Hepatocyte (in vitro differentiated cells): ENCODE measurements at regions not wholly inside any gene's neighbourhood (a gene's known extent, or its start where the extent isn't known, plus 50 kb on each side); places are given as distances from the start of the nearest gene placed in this dataset.

Source experiments
- DNase-seq: peaks from one replicate; pipeline ENCODE4 v3.0.0-alpha.2; 2016; ENCODE audit warnings: low spot score
- H2AFZ ChIP-seq: fragments of 200-600 bp; sonication (generic); 2 replicates; pipeline ENCODE4 v1.6.0; 2016; ENCODE audit warnings: antibody characterized with exemption, mild to moderate bottlenecking
- H3K27ac ChIP-seq: fragments of 200-600 bp; sonication (generic); 2 replicates; pipeline ENCODE4 v1.5.1; 2016; ENCODE audit warnings: mild to moderate bottlenecking
- H3K27me3 ChIP-seq: fragments of 200-600 bp; sonication (generic); 2 replicates; pipeline ENCODE4 v1.6.1; 2016
- H3K36me3 ChIP-seq: fragments of 200-600 bp; sonication (generic); replicated peaks from 2 replicates; pipeline ENCODE4 v1.5.1; 2016; ENCODE audit warnings: low read depth; ENCODE audit not compliant: insufficient read depth
- H3K4me1 ChIP-seq: fragments of 200-600 bp; sonication (generic); 2 replicates; pipeline ENCODE4 v1.5.1; 2016; ENCODE audit warnings: mild to moderate bottlenecking, moderate library complexity; ENCODE audit not compliant: insufficient read depth
- H3K4me2 ChIP-seq: fragments of 200-600 bp; sonication (generic); 2 replicates; pipeline ENCODE4 v1.6.0; 2016
- H3K4me3 ChIP-seq: fragments of 200-600 bp; sonication (generic); 2 replicates; pipeline ENCODE4 v1.5.1; 2016; ENCODE audit warnings: mild to moderate bottlenecking
- H3K79me2 ChIP-seq: fragments of 200-600 bp; sonication (generic); 2 replicates; pipeline ENCODE4 v1.6.0; 2017; ENCODE audit warnings: mild to moderate bottlenecking
- H3K9me2 ChIP-seq: fragments of 200-600 bp; sonication (generic); replicated peaks from 2 replicates; pipeline ENCODE4 v1.6.0; 2017; ENCODE audit warnings: mild to moderate bottlenecking; ENCODE audit not compliant: insufficient read depth
- H3K9me3 ChIP-seq: fragments of 200-600 bp; sonication (generic); 2 replicates; pipeline ENCODE4 v1.5.1; 2016; ENCODE audit warnings: low read depth, mild to moderate bottlenecking
- H4K20me1 ChIP-seq: fragments of 200-600 bp; sonication (generic); 2 replicates; pipeline ENCODE4 v1.6.0; 2016; ENCODE audit warnings: mild to moderate bottlenecking; ENCODE audit not compliant: insufficient read depth, poor library complexity, severe bottlenecking
- CTCF ChIP-seq: fragments of 200-600 bp; sonication (generic); IDR thresholded peaks from 2 replicates; pipeline ENCODE4 v1.5.1; 2016; ENCODE audit warnings: antibody characterized with exemption, mild to moderate bottlenecking; ENCODE audit not compliant: poor library complexity
- EZH2 ChIP-seq: fragments of 200-600 bp; sonication (generic); IDR thresholded peaks from 2 replicates; pipeline ENCODE4 v1.6.1; 2016; ENCODE audit warnings: antibody characterized with exemption, mild to moderate bottlenecking, borderline replicate concordance
- EZH2phosphoT487 ChIP-seq: fragments of 200-600 bp; sonication (generic); IDR thresholded peaks from one replicate; pipeline ENCODE4 v1.6.1; 2018; ENCODE audit warnings: antibody characterized with exemption, mild to moderate bottlenecking, low read depth, moderate library complexity; ENCODE audit not compliant: unreplicated experiment, severe bottlenecking
- WGBS: methylation state at CpG from one replicate; pipeline ENCODE4 v1.1.6; 2016; ENCODE audit warnings: low lambda C conversion rate; ENCODE audit errors: missing lambda C conversion rate; 5-methylcytosine and 5-hydroxymethylcytosine counted together

- no peaks in the 10 kb centered on the region for H3K4me1 ChIP-seq
- no peak overlapping the region for H3K4me3 ChIP-seq
- no peak for DNase-seq
- H3K27me3 ChIP-seq: no peaks in the 10 kb centered on the region
- H3K79me2 ChIP-seq: no peaks in the 10 kb centered on the region
- H4K20me1 ChIP-seq: no peaks in the 10 kb centered on the region
- 91% methylated on average over 13 of the region's 13 CpGs for WGBS
- no peaks in the 10 kb centered on the region for H3K9me3 ChIP-seq
- TF ChIP-seq EZH2: no peak
- no peak for TF ChIP-seq CTCF
- no peak for TF ChIP-seq EZH2phosphoT487
- H3K36me3 ChIP-seq: no peaks in the 10 kb centered on the region
- no peaks in the 10 kb centered on the region for H3K9me2 ChIP-seq
- no peak overlapping the region for H3K27ac ChIP-seq
- no peak overlapping the region for H3K4me2 ChIP-seq
- H2AFZ ChIP-seq: no peak overlapping the region
Observed at GRCh38 chr2:123095219-123095835, 929.8 kb upstream of the CNTNAP5 start.

DNA sequence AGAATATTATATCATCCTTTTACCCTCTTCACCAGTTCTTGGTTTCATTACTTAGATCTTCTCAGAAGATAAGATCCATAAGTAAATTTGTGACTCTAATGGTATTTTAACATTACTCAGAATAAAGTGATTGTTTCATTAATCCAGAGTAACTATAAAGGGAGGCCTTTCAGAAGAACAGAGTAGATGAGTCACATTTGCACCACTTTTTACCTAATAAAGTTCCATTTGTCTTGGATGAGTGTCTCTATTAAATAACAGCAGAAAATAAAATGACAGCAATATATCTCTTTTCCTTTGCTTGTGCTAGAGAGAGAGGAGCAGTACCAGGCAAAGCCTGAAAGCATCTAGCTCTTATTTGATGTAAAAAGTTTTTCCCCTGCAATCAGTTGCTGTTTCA, 926.5 kb upstream of the CNTNAP5 start:
- H3K79me2 ChIP-seq: no peaks in the 10 kb centered on the region
- no peaks in the 10 kb centered on the region for H3K36me3 ChIP-seq
- H3K27ac ChIP-seq: no peak overlapping the region
- no peak overlapping the region for H2AFZ ChIP-seq
- H3K4me1 ChIP-seq: no peaks in the 10 kb centered on the region
- TF ChIP-seq CTCF (no peak), EZH2 (no peak), EZH2phosphoT487 (no peak)
- no peak overlapping the region for H3K4me3 ChIP-seq
- H3K9me3 ChIP-seq: no peaks in the 10 kb centered on the region
- H3K9me2 ChIP-seq: no peaks in the 10 kb centered on the region
- no peaks in the 10 kb centered on the region for H4K20me1 ChIP-seq
- no peak overlapping the region for H3K4me2 ChIP-seq
- H3K27me3 ChIP-seq: no peaks in the 10 kb centered on the region
- no peak for DNase-seq

DNA sequence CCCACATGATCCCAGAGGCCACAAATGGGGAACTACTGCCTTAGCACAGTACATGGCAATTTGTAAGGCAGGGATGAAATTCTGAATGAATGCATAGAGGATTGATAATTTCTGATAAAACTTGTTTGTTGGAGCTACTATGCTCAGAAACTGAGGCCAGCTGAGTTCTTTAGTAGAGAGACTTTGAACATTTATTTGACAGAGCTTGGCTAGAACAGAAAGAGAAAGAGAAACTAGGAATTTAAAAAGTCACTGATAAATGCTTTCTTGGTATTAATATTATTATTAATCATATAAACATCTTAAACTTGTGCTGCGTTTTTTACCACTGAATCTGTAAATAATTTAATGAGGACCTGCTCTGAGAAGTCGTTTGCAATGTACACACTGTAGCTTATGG, 923.7 kb upstream of the CNTNAP5 start:
- TF ChIP-seq CTCF (no peak), EZH2 (no peak), EZH2phosphoT487 (no peak)
- Histone ChIP-seq H2AFZ (no peak overlapping the region), H3K4me2 (no peak overlapping the region), H3K27me3 (no peaks in the 10 kb centered on the region), H3K9me3 (no peaks in the 10 kb centered on the region), H3K79me2 (no peaks in the 10 kb centered on the region), H3K4me1 (no peaks in the 10 kb centered on the region), H3K4me3 (no peak overlapping the region), H4K20me1 (no peaks in the 10 kb centered on the region), H3K27ac (no peak overlapping the region), H3K9me2 (no peaks in the 10 kb centered on the region), H3K36me3 (no peaks in the 10 kb centered on the region)
- WGBS: 23% methylated on average over 2 of the region's 2 CpGs
- no peak for DNase-seq

- H3K4me3 ChIP-seq: no peak overlapping the region
- H4K20me1 ChIP-seq: no peaks in the 10 kb centered on the region
- H3K79me2 ChIP-seq: no peaks in the 10 kb centered on the region
- H3K4me1 ChIP-seq: no peaks in the 10 kb centered on the region
- no peaks in the 10 kb centered on the region for H3K27me3 ChIP-seq
- no peak overlapping the region for H3K4me2 ChIP-seq
- TF ChIP-seq EZH2phosphoT487 (no peak), EZH2 (no peak), CTCF (no peak)
- no peaks in the 10 kb centered on the region for H3K9me2 ChIP-seq
- H2AFZ ChIP-seq: no peak overlapping the region
- 65% methylated on average over 2 of the region's 2 CpGs for WGBS
- no peak overlapping the region for H3K27ac ChIP-seq
- no peak for DNase-seq
- no peaks in the 10 kb centered on the region for H3K36me3 ChIP-seq
- H3K9me3 ChIP-seq: no peaks in the 10 kb centered on the region
Observed at GRCh38 chr2:123103902-123104301, 921.2 kb upstream of the CNTNAP5 start.
